M059J (cell line): ENCODE measurements at regions not wholly inside any gene's neighbourhood (a gene's known extent, or its start where the extent isn't known, plus 50 kb on each side); places are given as distances from the start of the nearest gene placed in this dataset.

Experiments
- DNase-seq: peaks from one replicate; pipeline ENCODE4 v3.0.0-alpha.2; 2012; ENCODE audit warnings: low read depth

GRCh38 chr2:128979182-128979581 lies 660.5 kb upstream of the HS6ST1 start:
- no peak for DNase-seq

- DNase-seq = no peak
Measured at GRCh38 chr2:128980475-128980874, 661.8 kb upstream of the HS6ST1 start.

GRCh38 chr2:128981353-128981752 lies 662.7 kb upstream of the HS6ST1 start:
- no peak for DNase-seq

GRCh38 chr2:128982001-128982400 lies 663.3 kb upstream of the HS6ST1 start:
- DNase-seq = no peak

GRCh38 chr2:128982670-128983069 lies 664.0 kb upstream of the HS6ST1 start:
- no peak for DNase-seq

- no peak for DNase-seq
Measured at GRCh38 chr2:128983094-128983493, 664.4 kb upstream of the HS6ST1 start.

GRCh38 chr2:128984081-128984480 lies 665.4 kb upstream of the HS6ST1 start:
- no peak for DNase-seq

- no peak for DNase-seq
Measured at GRCh38 chr2:128984855-128985254, 666.2 kb upstream of the HS6ST1 start.

- no peak for DNase-seq
Measured at GRCh38 chr2:128986026-128986715, 667.5 kb upstream of the HS6ST1 start.

GRCh38 chr2:128986867-128987268 lies 668.2 kb upstream of the HS6ST1 start:
- no peak for DNase-seq

- no peak for DNase-seq
Measured at GRCh38 chr2:128988326-128988725, 669.7 kb upstream of the HS6ST1 start.

- no peak for DNase-seq
Measured at GRCh38 chr2:128988967-128989366, 670.3 kb upstream of the HS6ST1 start.

GRCh38 chr2:128995086-128995485 lies 676.4 kb upstream of the HS6ST1 start:
- no peak for DNase-seq

GRCh38 chr2:128996078-128996477 lies 677.4 kb upstream of the HS6ST1 start:
- DNase-seq = no peak

GRCh38 chr2:128997166-128997866 lies 678.6 kb upstream of the HS6ST1 start:
- no peak for DNase-seq

GRCh38 chr2:129001926-129002325 lies 683.3 kb upstream of the HS6ST1 start:
- DNase-seq = no peak

- no peak for DNase-seq
Measured at GRCh38 chr2:129002751-129003150, 684.1 kb upstream of the HS6ST1 start.

GRCh38 chr2:129004485-129004884 lies 685.8 kb upstream of the HS6ST1 start:
- DNase-seq = no peak

- DNase-seq = no peak
Measured at GRCh38 chr2:129004940-129005490, 686.3 kb upstream of the HS6ST1 start.

GRCh38 chr2:129006135-129006886 lies 687.6 kb upstream of the HS6ST1 start:
- DNase-seq = no peak

GRCh38 chr2:129006901-129007300 lies 688.2 kb upstream of the HS6ST1 start:
- DNase-seq = no peak

GRCh38 chr2:129008055-129008880 lies 689.6 kb upstream of the HS6ST1 start:
- no peak for DNase-seq
